Anterior cingulate cortex (tissue), 58 donors: ENCODE measurements at regions not wholly inside any gene's neighbourhood (a gene's known extent, or its start where the extent isn't known, plus 50 kb on each side); places are given as distances from the start of the nearest gene placed in this dataset.

Experiments
- DNase-seq, 58 donors: peaks; one replicate each; lab custom pipeline; 2025; lab: John Stamatoyannopoulos, UW

DNA sequence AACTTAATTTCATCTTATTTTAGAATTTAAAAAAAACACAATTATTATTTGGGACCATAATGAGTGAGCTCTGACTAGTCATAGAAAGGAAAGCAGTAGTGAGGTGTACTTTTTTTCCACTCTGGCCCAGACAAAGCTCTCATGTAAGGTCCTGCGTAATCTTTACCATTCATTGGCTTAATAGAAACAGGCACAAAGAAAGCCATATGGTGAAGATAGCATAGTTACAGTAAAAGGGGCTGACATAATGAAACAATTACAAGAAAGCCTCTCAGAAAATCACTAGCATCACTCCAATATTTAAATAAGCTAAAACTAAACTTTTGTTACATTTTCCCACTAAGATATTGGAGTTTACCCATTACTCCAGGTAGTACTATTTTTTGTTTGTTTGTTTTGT, 384.6 kb upstream of the ALCAM start:
- DNase-seq = no peak

DNA sequence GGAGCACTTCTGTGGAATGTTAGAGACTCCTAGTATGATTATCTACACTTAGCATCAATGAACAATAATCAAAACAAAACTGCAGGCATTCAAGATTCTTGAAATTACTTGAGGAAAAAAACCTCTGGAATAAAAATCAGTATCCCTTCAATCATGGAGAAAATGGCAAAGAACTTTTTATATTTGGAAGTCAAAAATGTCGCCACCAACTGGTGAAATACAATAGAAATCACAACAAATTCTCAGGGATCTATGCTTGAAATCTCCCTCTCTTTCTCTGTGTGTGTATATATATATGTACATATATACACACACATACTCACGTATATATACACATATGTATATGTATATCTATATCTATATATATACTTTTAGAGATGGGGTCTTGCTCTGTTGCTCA, 378.9 kb upstream of the ALCAM start:
- DNase-seq = no peak

DNA sequence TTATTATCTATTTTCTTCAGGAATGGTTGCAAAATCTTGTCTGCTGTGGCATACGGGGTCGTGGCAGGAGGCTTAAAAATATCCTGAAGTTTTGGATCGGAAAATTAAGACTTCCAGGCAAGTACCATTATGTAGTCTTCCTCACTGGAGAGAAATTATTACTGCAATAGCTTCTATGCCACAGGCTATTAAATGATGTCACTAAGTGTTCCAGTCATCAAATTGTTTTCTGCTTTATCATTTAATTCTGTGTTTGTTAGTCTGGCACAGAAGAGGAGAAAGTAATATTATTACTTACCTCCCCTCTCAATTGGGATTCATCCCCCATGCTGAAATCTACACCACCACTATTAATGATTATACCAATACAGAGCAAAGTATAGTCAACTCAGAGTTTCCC, 378.2 kb upstream of the ALCAM start:
- no peak for DNase-seq

DNA sequence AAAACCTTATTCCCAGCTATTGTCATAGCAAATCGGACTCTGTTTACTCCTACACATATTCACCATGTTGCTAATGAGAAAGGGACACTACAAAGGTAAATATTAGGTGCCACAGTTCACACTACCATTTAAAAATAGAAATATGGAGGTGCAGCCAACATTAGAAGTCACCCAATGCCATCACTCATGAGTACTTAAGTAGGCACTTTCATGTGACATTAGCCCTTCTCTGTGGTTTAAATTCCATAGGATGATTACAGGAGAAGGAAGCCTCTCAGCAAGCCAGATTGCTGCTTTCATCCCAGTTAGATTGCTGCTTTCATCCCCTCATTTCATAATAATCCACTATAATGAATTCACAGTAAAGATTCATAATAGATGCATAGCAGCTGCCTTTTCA, 376.8 kb upstream of the ALCAM start:
- DNase-seq = no peak

DNA sequence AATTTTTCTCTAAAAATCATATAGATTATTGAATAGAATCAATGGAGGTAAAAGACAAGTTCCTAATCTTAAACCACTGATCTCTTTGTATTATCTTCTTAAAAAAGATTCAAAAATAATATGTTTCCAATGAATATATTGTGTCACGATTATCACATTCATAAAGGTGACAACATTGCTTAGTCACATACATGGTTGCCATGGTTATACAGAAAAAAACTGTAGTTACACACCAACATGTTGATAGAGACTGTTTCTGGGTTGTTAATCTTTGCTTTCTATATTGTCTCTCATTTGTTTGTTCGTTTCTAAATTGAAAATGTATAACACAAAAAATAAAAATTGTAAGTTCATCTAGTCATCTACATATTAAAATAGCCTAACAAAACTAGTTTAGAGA, 376.0 kb upstream of the ALCAM start:
- no peak for DNase-seq

DNA sequence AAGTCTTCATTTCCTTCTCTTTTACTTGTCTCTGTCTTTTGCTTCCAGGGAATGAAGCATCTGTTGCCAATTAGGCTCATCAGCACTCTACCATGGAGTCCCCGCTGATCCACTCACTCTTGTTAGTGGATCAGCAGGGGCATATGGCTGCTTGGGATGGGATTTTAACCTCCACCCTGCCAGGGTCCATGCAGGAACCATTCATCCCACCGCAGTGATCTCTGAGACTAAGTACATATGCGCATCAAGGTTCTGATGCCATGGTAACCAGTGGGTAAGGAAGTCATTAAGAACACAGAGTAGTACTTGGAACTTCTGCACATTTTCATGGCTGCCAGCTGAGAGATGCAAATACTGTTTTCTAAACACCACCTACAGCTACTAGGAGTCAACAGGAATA, 374.0 kb upstream of the ALCAM start:
- no peak for DNase-seq

DNA sequence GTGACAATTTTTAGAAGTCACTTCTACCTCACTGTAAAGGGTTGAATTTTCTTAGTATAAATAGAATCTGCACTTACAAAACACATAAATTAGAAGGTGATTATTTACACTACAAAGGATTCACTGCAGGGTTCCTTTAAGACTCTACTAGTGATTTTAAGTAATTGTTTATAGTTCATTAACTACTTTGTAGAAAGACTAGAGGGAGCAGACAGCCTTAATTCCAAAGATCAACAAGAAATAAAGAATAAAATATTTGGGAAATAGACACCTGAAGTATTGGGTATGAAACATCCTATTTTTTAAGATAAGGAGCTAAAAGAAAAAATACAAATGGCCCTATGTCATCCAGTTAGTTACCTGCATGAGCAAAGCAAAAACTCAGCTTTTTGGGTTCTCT, 360.5 kb upstream of the ALCAM start:
- DNase-seq = no peak

DNA sequence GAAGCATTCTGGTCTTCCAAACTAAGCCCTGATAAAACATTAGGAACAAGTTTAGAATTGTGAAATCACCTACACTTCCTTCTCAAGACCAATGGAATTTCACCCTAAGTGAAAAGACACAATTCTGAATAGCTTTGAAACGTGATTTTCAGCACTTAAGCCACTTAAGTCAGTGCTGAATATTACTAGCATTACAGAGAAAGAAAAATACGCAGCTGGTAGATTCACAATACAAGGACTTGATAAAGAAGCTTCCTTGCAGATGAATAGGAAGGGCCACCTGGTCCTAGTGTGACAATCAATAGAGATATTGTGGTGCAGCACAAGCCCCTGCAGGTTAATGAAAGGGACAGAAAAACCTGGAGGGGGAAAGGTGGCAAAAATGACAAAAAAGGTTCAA, 353.1 kb upstream of the ALCAM start:
- no peak for DNase-seq

DNA sequence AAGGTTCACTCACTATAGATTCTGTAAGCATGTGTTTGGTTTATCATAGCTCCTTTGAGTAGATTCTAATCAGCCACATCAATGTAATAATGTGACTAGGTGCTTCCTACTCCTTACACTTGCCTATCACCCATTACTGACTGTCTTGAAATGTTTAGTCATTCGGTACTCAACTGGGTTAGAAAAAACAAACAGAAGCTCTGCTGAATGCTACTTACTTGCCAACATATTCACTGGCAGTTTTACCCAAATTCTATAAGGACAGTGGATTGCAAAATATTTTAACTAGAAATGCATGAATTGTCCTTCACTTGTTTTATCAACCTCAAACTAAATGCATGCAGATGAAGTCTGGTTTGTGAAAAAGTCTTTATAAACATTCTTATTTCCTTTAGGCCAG, 352.1 kb upstream of the ALCAM start:
- DNase-seq = no peak

DNA sequence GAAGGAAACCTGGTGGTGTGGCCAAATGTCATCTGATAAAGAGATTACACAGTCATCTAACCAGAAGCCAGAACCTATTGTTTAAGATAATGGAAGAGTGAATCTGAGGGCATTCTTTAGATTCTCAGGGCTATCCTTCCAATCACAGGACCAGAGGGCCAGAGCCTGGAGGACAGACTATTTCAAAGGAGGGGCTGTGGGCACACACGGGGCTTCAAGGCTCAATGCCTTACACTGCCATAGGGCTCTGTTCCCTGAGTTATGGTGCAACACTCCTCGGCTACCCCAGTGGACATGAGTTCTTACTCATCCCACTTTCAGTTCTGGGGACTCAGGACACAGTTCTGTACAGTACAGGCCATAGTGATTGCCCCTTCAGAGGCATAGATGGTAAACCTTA, 343.9 kb upstream of the ALCAM start:
- no peak for DNase-seq

DNA sequence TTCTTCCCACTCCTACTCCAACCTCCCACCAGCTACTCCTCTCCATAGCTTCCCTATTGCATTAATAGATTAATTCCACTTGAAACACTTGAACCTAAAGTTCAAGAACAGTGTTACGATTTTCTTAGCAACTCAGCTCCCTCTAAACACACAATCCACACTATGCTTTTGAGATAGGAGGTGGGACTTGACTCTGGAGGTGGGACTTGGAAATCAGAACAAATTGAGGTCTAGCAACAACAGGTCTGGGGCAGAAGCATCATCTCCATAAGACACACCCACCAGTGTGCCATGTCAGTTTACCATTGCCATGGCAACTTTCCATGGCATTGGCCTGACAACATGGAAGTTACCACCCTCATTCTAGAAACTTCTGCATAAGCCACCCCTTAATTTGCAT, 336.5 kb upstream of the ALCAM start:
- no peak for DNase-seq

DNA sequence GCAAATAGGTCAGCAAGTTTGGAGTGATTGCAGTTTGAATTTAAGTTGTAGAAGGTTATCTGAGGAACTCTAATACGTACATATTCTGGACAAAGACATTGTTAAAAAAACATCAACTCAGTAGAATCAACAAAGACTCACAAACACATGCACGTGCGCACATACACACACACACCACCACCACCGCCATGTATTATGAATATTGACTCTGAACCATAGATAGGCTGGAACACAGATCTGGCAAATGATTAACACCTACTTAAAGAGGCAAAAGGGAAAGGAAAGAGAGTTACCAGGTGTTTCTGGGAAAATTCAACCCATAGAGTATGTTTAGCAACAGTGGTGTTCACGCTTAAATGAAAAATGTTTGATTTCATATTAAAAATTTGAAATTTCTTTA, 334.2 kb upstream of the ALCAM start:
- DNase-seq = no peak

DNA sequence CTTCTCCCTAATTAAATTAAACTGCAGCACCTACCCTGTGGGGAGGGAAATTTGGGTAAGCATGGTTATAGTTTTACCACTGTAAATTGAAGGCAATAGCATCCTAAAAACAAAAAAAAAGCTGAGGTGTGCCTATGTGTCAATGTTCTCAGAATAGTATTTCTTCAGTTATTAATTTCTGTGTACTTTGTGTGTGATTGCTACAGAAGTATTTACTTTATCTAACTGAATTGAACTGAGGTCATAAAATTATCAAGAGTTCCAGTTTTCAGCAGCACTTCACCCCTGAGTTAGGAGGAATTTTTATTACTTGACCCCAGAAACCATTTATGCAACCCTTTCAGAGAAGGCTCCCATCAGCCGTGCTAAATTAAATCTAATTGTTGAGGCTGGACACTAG, 333.6 kb upstream of the ALCAM start:
- no peak for DNase-seq

DNA sequence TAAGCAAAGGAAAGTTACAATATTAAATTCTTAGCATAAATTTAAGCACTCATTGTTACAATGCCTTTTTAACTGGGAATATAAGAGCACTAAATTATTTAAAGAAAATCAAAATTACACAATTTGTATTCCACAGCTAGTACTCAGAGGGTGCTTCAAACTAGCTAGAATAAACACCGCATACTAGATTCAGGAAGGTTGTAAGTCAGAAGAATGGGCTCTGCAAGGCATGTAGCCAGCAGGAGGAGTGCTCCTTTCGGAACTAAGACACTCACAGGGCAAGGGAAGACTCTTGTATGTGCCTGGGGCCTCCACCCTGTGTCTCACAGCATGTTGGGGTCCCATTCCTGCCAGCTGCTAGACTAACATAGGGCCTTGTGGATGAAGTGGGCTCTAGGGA, 327.7 kb upstream of the ALCAM start:
- no peak for DNase-seq

DNA sequence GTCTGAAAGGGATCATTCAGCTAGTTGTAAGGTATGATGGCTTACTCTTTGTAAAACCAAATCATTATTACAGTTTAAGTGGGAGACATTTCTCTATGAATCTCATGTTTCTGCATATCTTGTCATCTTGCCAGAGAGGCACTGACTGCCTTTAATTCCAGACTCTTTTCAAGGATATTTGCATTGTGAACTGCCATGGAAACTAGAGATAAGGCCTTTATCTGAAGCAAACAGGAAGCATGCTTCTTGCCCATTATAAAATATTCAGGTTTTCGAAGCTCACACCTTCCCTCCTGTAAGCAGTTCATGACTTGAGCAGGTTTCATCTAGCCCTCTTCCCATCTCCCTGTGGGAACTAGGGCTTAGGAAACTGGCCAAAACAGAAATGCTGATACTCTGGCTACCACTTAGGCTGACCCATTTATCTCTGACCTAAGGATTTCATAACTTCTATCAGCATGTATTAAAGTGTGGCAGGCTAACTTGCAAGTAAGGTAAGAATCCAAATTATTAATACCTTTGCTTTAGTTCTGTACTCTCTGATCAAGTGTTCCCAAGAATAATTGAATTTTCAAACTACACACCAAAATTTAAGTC, 326.6 kb upstream of the ALCAM start:
- DNase-seq = no peak

DNA sequence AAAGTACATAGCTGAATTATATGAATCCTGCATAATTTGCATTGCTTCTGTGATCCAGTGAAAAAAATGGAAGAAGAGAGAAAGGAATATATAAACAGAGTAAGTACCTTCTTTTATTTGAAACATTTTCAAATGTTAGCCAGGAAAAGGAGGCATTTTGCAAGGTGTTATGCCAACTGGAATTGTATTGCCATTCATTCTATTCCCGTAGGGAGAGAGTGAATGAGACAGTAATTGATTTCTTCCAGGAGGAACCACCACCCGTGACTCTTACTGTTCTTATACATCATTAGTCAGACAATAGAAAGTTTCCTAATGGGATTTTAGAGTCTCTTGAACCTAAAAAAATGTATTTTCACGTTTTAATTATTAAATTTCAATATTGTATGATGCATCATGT, 324.1 kb upstream of the ALCAM start:
- no peak for DNase-seq

DNA sequence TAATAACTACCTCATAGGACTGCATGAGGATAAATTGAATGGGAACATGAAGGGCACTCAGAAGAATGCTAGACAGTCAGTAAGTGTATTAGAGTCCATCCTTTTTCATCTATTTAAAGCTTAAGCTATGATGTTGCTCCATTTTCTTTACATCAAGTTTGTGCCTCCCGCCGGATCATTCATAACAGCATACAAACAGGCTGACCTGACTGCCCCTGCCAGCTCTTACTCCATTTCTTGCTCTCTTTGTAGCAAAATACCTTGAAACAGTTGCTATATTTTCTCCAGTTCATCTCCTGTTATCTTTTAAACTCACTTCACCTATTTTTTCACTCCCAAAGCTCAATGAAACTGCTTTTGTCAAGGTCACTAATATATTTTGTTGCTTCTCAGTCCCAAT, 315.6 kb upstream of the ALCAM start:
- no peak for DNase-seq

DNA sequence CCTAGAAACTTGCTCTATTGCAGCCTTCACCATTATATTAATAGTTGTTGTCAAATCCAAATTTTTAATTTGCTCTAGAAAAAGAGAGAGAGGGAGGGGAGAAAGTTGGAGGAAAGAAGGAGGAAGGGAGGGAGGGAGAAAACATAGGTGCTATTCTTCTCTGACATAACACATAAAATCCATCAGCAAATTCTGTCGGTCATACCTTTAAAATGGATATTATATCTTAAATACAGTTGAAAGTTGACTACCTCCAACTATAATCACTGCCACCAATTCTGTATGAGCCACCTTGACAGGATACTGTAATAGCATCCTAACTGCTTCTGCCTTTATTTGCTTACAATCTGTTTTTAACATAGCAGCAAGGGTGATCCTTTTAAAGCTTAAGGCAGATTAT, 314.7 kb upstream of the ALCAM start:
- no peak for DNase-seq

DNA sequence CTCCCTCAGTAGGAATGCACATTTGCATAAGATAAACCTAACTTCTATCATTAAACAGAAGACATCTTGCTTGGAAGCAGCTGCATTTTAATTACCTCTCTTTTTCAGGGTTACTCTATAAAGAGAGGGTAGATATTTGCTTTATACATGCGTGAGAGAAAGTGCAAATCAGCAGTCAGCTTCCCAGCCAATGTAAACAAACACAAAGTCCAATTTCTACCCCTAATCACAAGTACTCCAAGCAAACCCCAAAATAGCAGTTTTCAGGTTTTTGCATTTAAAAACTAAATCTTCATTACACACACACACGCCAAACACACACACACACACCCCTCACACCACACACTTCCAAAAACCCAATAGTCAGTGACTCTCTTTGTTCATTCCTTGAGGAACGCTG, 303.9 kb upstream of the ALCAM start:
- no peak for DNase-seq

DNA sequence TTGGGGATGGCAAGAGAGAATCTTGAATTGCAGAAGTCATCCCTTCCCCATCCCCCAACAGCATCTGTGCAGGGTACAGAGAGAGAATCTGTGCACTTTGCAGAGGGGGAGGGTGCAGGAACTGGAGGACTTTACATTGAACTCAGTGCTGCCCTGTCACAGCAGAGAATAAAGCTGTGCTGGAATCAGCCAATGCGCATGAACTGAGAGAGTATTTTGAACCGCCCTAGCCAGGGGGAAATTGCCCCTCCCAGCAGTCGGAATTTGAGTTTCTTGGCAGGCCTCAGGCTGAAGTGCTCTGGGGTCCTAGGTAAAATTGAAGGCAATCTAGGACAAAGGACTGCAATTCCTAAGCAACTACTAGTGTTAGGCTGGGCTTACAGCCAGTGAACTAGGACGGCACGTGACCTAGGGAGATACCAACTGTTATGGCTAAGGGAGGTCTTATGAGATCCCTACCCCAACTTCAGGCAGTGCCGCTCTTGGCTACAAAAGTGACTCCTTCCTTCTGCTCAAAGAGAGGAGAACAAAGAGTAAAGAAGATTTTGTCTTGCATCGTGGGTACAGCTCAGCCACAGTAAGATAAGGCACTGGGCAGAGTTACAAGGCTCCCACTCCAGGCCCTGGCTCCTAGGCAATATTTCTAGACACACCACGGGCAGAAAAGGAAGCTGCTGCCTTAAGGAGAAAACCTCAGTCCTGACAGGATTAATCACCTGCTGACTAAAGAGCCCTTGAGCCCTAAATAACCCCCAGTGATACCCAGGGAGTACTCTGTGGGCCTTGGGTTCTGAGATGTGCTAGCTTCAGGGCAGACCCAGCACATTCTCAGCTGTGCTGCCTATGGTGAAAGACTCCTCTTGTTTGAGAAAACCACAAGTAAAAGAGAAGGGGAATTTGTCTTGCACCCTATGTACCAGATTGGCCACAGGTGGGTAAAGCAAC, 300.5 kb upstream of the ALCAM start:
- DNase-seq = no peak

DNA sequence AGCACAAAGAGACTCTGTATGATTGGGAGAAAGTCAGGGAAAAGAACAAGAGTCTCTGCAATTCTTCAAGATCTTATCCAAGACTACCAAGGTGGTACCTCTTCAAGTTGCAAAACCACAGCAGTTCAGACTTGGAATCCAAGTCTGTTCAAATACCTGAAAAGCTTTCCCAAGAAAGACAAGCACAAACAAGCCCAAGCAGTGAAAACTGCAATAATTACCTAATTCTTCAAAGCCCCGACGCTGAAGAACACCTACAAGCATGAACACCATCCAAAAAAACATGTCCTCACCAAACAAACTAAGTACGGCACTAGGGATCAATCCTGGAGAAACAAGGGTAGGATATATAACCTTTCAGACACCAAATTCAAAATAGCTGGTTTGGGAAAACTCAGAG, 299.3 kb upstream of the ALCAM start:
- no peak for DNase-seq

DNA sequence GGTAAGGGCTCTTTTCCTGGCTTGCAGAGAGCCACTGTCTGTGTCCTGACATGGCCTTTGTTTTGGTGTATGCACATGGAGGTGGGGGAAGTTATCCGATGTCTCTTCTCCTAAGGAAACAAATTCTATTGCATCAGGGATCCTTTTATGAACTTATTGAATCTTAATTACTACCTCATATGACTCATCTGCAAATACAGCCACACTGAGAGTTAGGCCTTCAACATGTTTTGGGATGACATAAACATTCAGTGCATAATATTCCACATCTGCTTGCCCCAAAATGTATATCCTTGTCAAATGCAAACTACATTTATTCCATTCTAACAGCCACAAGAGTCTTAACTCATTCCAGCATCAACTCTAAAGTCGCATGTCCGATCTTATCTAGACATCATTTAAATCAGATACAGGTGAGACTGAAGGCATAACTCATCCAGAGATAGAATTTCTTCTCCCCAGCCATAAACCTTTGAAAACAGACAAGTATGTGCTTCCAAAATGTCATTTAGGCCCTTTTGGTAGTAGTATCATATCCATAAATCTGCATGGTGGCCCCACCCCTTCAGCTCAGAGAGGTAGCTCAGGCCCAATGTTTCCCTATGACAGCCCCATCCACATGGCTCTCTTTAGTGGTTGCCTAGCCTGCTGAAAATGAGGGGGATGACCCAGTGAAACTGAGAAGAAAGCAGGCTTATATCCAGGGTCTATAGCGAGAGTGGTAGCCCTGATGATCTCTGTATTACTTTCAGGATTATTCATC, 289.5 kb upstream of the ALCAM start:
- no peak for DNase-seq
